NCI-H146 treated with DMSO at 0.1 percent for 48 hours (cell line): ENCODE measurements at regions not wholly inside any gene's neighbourhood (a gene's known extent, or its start where the extent isn't known, plus 50 kb on each side); places are given as distances from the start of the nearest gene placed in this dataset.

Experiments used
- DNase-seq: peaks from one replicate; lab custom pipeline; 2025; ENCODE audit not compliant: unreplicated experiment; lab: John Stamatoyannopoulos, UW

GRCh38 chr12:115072712-115073111, 388.7 kb upstream of the TBX3 start:
- DNase-seq = no peak

- no peak for DNase-seq
Observed at GRCh38 chr12:115070313-115070712, 386.3 kb upstream of the TBX3 start.

GRCh38 chr12:115064296-115064695, 380.3 kb upstream of the TBX3 start:
- no peak for DNase-seq

- DNase-seq = no peak
Observed at GRCh38 chr12:115062741-115063140, 378.8 kb upstream of the TBX3 start.

- no peak for DNase-seq
Observed at GRCh38 chr12:115060477-115061168, 376.6 kb upstream of the TBX3 start.

GRCh38 chr12:115057445-115057844, 373.5 kb upstream of the TBX3 start:
- DNase-seq = no peak

- no peak for DNase-seq
Observed at GRCh38 chr12:115051378-115051777, 367.4 kb upstream of the TBX3 start.

- no peak for DNase-seq
Observed at GRCh38 chr12:115049614-115050013, 365.6 kb upstream of the TBX3 start.

GRCh38 chr12:115046805-115047204, 362.8 kb upstream of the TBX3 start:
- no peak for DNase-seq

GRCh38 chr12:115044073-115044472, 360.1 kb upstream of the TBX3 start:
- DNase-seq = no peak

- DNase-seq = no peak
Observed at GRCh38 chr12:115043079-115043478, 359.1 kb upstream of the TBX3 start.

- no peak for DNase-seq
Observed at GRCh38 chr12:115042341-115042740, 358.4 kb upstream of the TBX3 start.

GRCh38 chr12:115037830-115038229, 353.9 kb upstream of the TBX3 start:
- no peak for DNase-seq

- no peak for DNase-seq
Observed at GRCh38 chr12:115035535-115036107, 351.6 kb upstream of the TBX3 start.

- DNase-seq = no peak
Observed at GRCh38 chr12:115032521-115032920, 348.5 kb upstream of the TBX3 start.

- DNase-seq = no peak
Observed at GRCh38 chr12:115030017-115030416, 346.0 kb upstream of the TBX3 start.

- no peak for DNase-seq
Observed at GRCh38 chr12:115024531-115024930, 340.6 kb upstream of the TBX3 start.

GRCh38 chr12:115023279-115024265, 339.6 kb upstream of the TBX3 start:
- no peak for DNase-seq

GRCh38 chr12:115020091-115020490, 336.1 kb upstream of the TBX3 start:
- no peak for DNase-seq

GRCh38 chr12:115017346-115017745, 333.4 kb upstream of the TBX3 start:
- no peak for DNase-seq

GRCh38 chr12:115013236-115013981, 329.4 kb upstream of the TBX3 start:
- no peak for DNase-seq
